Glutamatergic neuron (in vitro differentiated cells): ENCODE measurements at regions not wholly inside any gene's neighbourhood (a gene's known extent, or its start where the extent isn't known, plus 50 kb on each side); places are given as distances from the start of the nearest gene placed in this dataset.

Source experiments
- DNase-seq: peaks from one replicate; pipeline ENCODE4 v3.0.0; 2022
- H3K27ac Mint-ChIP-seq: one replicate; pipeline ENCODE4 v1.8.0; 2020; ENCODE audit warnings: mild to moderate bottlenecking, mixed read lengths, inconsistent platforms; ENCODE audit not compliant: unreplicated experiment
- H3K27me3 Mint-ChIP-seq: one replicate; pipeline ENCODE4 v1.8.0; 2020; ENCODE audit warnings: mild to moderate bottlenecking, moderate library complexity, mixed read lengths, inconsistent platforms; ENCODE audit not compliant: unreplicated experiment
- H3K36me3 Mint-ChIP-seq: one replicate; pipeline ENCODE4 v1.8.0; 2020; ENCODE audit warnings: mild to moderate bottlenecking, mixed read lengths, inconsistent platforms; ENCODE audit not compliant: unreplicated experiment
- H3K4me1 Mint-ChIP-seq: one replicate; pipeline ENCODE4 v1.8.0; 2020; ENCODE audit warnings: mild to moderate bottlenecking, low read depth, mixed read lengths, inconsistent platforms; ENCODE audit not compliant: unreplicated experiment
- H3K4me3 Mint-ChIP-seq: one replicate; pipeline ENCODE4 v1.8.0; 2020; ENCODE audit warnings: mild to moderate bottlenecking, mixed read lengths, inconsistent platforms; ENCODE audit not compliant: unreplicated experiment
- H3K9me3 Mint-ChIP-seq: one replicate; pipeline ENCODE4 v1.8.0; 2020; ENCODE audit warnings: mild to moderate bottlenecking, moderate library complexity, mixed read lengths, inconsistent platforms; ENCODE audit not compliant: unreplicated experiment
- TF ChIP-seq, protein P1 (sequence below): fragments of 200-600 bp; sonication (generic); IDR thresholded peaks from one replicate; pipeline ENCODE4 v1.5.0; 2021; ENCODE audit not compliant: partially characterized antibody, unreplicated experiment

DNA sequence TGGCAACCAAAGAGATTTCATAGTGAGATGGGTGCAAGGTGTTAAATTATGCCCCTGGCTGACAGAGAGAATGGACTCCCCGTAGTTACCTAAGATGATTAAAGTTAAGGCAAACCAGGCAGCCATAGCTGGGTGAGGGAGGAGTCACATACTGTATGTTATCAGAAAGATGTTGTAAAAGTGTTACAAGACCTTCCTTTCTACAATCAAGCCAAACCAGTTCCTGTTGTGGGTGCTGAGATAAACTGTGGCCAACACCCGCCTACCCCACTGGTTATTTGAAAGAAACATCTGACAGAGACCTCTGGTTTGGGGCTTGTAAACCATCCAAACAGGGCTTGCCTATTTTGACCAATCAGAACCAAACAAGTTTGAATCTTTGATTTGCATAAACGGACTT, 684.7 kb upstream of the NUDT12 start:
- no peaks in the 10 kb centered on the region for H3K4me1 Mint-ChIP-seq
- no peaks in the 10 kb centered on the region for H3K9me3 Mint-ChIP-seq
- TF ChIP-seq, protein P1, sequence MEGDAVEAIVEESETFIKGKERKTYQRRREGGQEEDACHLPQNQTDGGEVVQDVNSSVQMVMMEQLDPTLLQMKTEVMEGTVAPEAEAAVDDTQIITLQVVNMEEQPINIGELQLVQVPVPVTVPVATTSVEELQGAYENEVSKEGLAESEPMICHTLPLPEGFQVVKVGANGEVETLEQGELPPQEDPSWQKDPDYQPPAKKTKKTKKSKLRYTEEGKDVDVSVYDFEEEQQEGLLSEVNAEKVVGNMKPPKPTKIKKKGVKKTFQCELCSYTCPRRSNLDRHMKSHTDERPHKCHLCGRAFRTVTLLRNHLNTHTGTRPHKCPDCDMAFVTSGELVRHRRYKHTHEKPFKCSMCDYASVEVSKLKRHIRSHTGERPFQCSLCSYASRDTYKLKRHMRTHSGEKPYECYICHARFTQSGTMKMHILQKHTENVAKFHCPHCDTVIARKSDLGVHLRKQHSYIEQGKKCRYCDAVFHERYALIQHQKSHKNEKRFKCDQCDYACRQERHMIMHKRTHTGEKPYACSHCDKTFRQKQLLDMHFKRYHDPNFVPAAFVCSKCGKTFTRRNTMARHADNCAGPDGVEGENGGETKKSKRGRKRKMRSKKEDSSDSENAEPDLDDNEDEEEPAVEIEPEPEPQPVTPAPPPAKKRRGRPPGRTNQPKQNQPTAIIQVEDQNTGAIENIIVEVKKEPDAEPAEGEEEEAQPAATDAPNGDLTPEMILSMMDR: no peak
- H3K36me3 Mint-ChIP-seq: no peaks in the 10 kb centered on the region
- no peak for DNase-seq
- no peak overlapping the region for H3K27ac Mint-ChIP-seq
- no peak overlapping the region for H3K4me3 Mint-ChIP-seq
- H3K27me3 Mint-ChIP-seq: no peaks in the 10 kb centered on the region

DNA sequence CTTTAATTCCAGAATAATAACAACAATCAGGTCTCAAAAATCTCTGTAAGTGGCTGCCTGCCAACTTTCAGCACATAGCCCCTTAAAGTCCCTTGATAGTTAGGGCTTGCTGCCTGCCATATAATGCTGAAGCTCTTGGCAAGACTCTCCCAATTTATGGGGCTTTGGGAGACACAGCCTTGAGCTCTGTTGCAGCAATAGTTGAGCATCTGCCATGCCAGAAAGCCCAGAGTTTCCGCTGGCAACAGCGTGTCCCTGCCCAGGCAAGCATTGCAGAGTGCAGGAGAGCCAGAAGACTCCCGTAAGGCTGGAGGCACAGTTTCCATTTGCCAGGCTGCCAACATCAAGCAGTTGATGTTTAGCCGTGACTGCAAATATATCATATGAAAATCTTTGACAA, 678.5 kb upstream of the NUDT12 start:
- TF ChIP-seq, protein P1: no peak
- Mint-ChIP-seq H3K4me1 (no peaks in the 10 kb centered on the region), H3K27me3 (no peaks in the 10 kb centered on the region), H3K36me3 (no peaks in the 10 kb centered on the region), H3K27ac (no peak overlapping the region), H3K4me3 (no peak overlapping the region), H3K9me3 (no peaks in the 10 kb centered on the region)
- no peak for DNase-seq

DNA sequence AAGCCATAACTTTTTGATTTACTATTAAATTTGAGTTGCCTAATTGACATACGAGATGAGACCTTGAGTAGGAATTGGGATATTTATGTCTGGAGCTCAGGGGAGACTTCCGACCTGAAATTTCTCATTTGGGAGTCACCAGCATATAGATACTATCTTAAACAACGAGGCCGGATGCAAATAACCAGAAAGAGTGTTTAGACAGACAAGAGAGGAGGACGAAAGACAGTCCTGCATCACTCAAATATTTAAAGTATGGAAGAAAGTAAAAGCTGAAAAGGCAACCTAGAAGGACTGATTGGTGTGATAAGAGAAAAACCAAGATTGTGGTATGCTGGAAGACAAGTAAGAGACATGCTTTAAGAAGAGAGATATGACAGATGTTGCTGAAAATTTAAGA, 675.0 kb upstream of the NUDT12 start:
- Mint-ChIP-seq H3K9me3 (no peaks in the 10 kb centered on the region), H3K36me3 (no peaks in the 10 kb centered on the region)

DNA sequence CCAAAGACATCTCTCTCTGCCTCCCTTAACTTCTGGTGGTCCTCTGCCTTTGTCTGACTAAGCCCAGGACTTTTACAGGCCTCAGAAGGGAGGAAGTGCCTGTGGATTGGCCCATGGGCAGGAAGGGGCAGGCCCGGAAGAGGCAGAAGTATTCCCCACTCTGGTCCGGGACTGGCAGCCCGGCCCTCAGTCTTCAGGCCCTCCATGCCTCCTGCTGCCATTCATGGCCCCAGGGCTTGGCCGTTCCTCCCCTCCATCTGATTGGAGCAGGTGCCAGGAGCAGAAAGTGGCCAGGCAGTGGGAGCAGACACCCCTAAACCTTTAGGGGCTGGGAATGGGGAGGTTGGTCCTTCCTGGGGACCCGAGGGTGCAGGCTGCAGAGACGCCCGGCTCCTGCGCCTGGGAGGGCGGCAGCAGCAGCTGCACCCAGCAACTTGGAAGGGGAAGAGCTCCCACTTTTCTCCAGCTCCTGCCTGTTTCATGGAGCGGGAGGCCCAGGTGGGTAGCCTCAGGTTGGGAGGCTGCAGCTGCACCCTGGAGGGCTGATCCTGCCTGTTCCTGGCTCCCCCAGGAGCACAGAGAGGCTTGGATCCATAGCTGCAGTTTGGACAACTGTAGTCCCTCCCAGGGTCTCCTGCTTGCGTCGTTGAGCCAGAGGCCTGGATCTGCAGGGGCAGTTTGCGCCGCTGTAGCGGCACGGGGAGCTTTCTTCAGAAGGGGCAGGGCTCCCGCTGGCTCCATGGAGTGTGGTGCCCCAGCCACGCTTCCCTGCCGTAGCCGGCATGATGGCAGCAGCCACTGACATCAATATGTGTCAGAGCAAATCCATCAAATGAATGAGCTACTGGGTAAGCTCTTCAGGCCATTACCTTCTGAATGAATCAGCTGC, 661.5 kb upstream of the NUDT12 start:
- H3K9me3 Mint-ChIP-seq: no peaks in the 10 kb centered on the region
- no peaks in the 10 kb centered on the region for H3K27me3 Mint-ChIP-seq
- no peak overlapping the region for H3K27ac Mint-ChIP-seq
- H3K36me3 Mint-ChIP-seq: no peaks in the 10 kb centered on the region
- TF ChIP-seq, protein P1: no peak
- no peak for DNase-seq
- no peaks in the 10 kb centered on the region for H3K4me1 Mint-ChIP-seq
- H3K4me3 Mint-ChIP-seq: no peak overlapping the region

More for the DNA sequence above, 675.0 kb upstream of the NUDT12 start:
- no peak overlapping the region for H3K4me3 Mint-ChIP-seq
- no peaks in the 10 kb centered on the region for H3K27me3 Mint-ChIP-seq
- TF ChIP-seq, protein P1: no peak
- H3K27ac Mint-ChIP-seq: no peak overlapping the region
- DNase-seq: no peak
- no peaks in the 10 kb centered on the region for H3K4me1 Mint-ChIP-seq

DNA sequence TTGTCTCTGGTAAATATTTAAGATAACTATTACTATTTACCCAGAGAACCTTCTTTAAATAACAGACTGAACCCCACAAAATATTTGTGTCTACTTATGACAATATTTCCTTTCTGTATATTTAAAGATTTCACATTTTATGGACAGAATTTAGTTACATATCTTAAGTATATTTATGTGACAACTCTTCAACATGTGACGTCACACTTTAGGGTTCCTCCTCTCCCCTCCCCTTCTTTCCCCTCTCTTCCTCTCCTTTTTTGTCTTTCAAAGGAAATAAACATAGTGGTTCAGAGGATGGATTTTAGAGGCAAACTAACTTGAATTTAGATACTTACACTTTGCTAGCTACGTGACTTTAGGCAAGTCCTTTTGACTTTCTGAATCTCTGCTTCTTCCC, 655.6 kb upstream of the NUDT12 start:
- H3K9me3 Mint-ChIP-seq: no peaks in the 10 kb centered on the region
- no peaks in the 10 kb centered on the region for H3K36me3 Mint-ChIP-seq
- H3K4me3 Mint-ChIP-seq: no peak overlapping the region
- peaks cover 2% of the 10 kb centered on the region for H3K4me1 Mint-ChIP-seq
- no peak for DNase-seq
- H3K27ac Mint-ChIP-seq: no peak overlapping the region
- TF ChIP-seq, protein P1: no peak
- H3K27me3 Mint-ChIP-seq: no peaks in the 10 kb centered on the region
